ENCODE measurements at regions not wholly inside any gene's neighbourhood (a gene's known extent, or its start where the extent isn't known, plus 50 kb on each side); places are given as distances from the start of the nearest gene placed in this dataset.

- TF ChIP-seq POLR2AphosphoS5 (IDR thresholded peaks at IDR 0.05) (no peak), CTCF (IDR thresholded peaks at IDR 0.05) (no peak), EP300 (IDR thresholded peaks at IDR 0.05) (no peak), POLR2A (IDR thresholded peaks at IDR 0.05) (no peak)
These were observed 80.0 kb upstream of the TMEM106B start for GRCh38 chr7:12131122-12131521.
